Panc1 (cell line): ENCODE measurements at regions not wholly inside any gene's neighbourhood (a gene's known extent, or its start where the extent isn't known, plus 50 kb on each side); places are given as distances from the start of the nearest gene placed in this dataset.
A peak's percentile ranks its signal among the peaks of the same experiment; 100 is the strongest.

ENCODE experiments used
- ATAC-seq: fragments of 200-7000 bp; cut with Tn5 transposase; 2 replicates; pipeline ENCODE4 v1.9.1; 2020; ENCODE audit warnings: mild to moderate bottlenecking, moderate library complexity
- BruUV-seq: library from RNA; stranded (reverse); fragments of 400-500 nt; replicated peaks from 2 replicates; lab custom pipeline; 2021; lab: Mats Ljungman, UMichigan
- CTCF ChIA-PET: fragments of 300-600 bp; sonication (Branson Sonifier 250); formaldehyde crosslinking; loops from one replicate; lab custom pipeline; 2022; ENCODE audit warnings: antibody characterized with exemption; lab: Charles Lee
- POLR2A ChIA-PET: fragments of 300-600 bp; sonication (Branson Sonifier 250); formaldehyde crosslinking; loops from one replicate; lab custom pipeline; 2022; ENCODE audit warnings: antibody characterized with exemption; lab: Charles Lee
- DNase-seq: peaks from one replicate; pipeline ENCODE4 v3.0.0-alpha.2; 2010; ENCODE audit warnings: low read depth, low spot score
- H3K27ac ChIP-seq: 2 replicates; pipeline ENCODE4 v1.5.1; 2011; ENCODE audit warnings: mild to moderate bottlenecking, low read length, inconsistent platforms
- H3K27me3 ChIP-seq: fragments of 200-500 bp; sonication (Bioruptor generic); 2 replicates; pipeline ENCODE4 v1.6.0; 2014; ENCODE audit warnings: low read length, inconsistent platforms; ENCODE audit not compliant: control insufficient read depth, insufficient read depth
- H3K36me3 ChIP-seq: fragments of 200-500 bp; sonication (Bioruptor generic); 2 replicates; pipeline ENCODE4 v1.5.1; 2014; ENCODE audit warnings: inconsistent platforms, mild to moderate bottlenecking, low read length, moderate library complexity; ENCODE audit not compliant: control insufficient read depth, insufficient read depth
- H3K4me1 ChIP-seq: 2 replicates; pipeline ENCODE4 v1.5.1; 2011; ENCODE audit warnings: inconsistent platforms, mild to moderate bottlenecking, low read length, moderate library complexity; ENCODE audit not compliant: control insufficient read depth, insufficient read depth
- H3K4me3 ChIP-seq, 2 experiments: 2 replicates each; pipeline ENCODE4 v1.5.1; 2011 to 2012; ENCODE audit warnings: low read depth in 2 of 2, low read length in 2 of 2, mild to moderate bottlenecking in 2 of 2, inconsistent platforms in 1 of 2, moderate library complexity in 1 of 2
- H3K9me3 ChIP-seq: fragments of 200-500 bp; sonication (Bioruptor generic); 2 replicates; pipeline ENCODE4 v1.5.1; 2014; ENCODE audit warnings: low read depth, mild to moderate bottlenecking, inconsistent platforms, low read length, moderate library complexity; ENCODE audit not compliant: control insufficient read depth, insufficient read depth
- CTCF ChIP-seq: fragments of 450-650 bp; IDR thresholded peaks from 2 replicates; pipeline ENCODE4 v1.5.1; 2017; ENCODE audit warnings: mild to moderate bottlenecking
- POLR2AphosphoS5 ChIP-seq: IDR thresholded peaks from 2 replicates; pipeline ENCODE4 v1.6.1; 2012; ENCODE audit warnings: mild to moderate bottlenecking, low read depth, low read length, moderate library complexity
- SIN3A ChIP-seq: IDR thresholded peaks from 2 replicates; pipeline ENCODE4 v1.6.1; 2012; ENCODE audit warnings: low read depth, mild to moderate bottlenecking, low read length, moderate library complexity, borderline replicate concordance; ENCODE audit not compliant: insufficient read depth
- TCF7L2 ChIP-seq: IDR thresholded peaks from 2 replicates; pipeline ENCODE4 v1.6.1; 2011; ENCODE audit warnings: mild to moderate bottlenecking, low read depth, low read length, inconsistent platforms
- in situ Hi-C: cut with HindIII; loops from 2 replicates; pipeline ENCODE4 v1.10.0; 2016; ENCODE audit warnings: low sequenced_read_pairs, low pct_unique_long_range_greater_than_20kb
- intact Hi-C: fragments of 100-400 bp; cut with micrococcal nuclease; formaldehyde crosslinking; loops from one replicate; pipeline ENCODE4 v1.10.0; 2022; ENCODE audit not compliant: unreplicated experiment

- no peak for TF ChIP-seq POLR2AphosphoS5
- CTCF ChIA-PET = no interaction called here
Measured at GRCh38 chr13:109281017-109281902, 505.1 kb downstream of the IRS2 start.

GRCh38 chr13:109276261-109276660 is 510.1 kb downstream of the IRS2 start:
- Histone ChIP-seq H3K4me1 (peaks cover 15% of the 10 kb centered on the region; the same call in 1 of the 2 replicates), H3K27ac (no peak overlapping the region; the same call in 1 of the 2 replicates), H3K36me3 (no peaks in the 10 kb centered on the region; the same call in 1 of the 2 replicates), H3K27me3 (no peaks in the 10 kb centered on the region), H3K9me3 (no peaks in the 10 kb centered on the region), H3K4me3 (no peak overlapping the region)
- ChIA-PET POLR2A (no interaction called here), CTCF (no interaction called here)
- in situ Hi-C loops = no loop called here
- no peak for ATAC-seq
- TF ChIP-seq SIN3A = no peak
- intact Hi-C loops = loop anchor here (10.0 kb wide), 2 partner anchors 311 to 839 kb away; no protein-coding TSS in a partner anchor
- BruUV-seq = no TSS peak
- DNase-seq = no peak

More at GRCh38 chr13:109281017-109281902, 505.1 kb downstream of the IRS2 start:
- BruUV-seq = no TSS peak
- POLR2A ChIA-PET = no interaction called here
- Histone ChIP-seq H3K4me1 (no peaks in the 10 kb centered on the region), H3K36me3 (no peaks in the 10 kb centered on the region), H3K9me3 (no peaks in the 10 kb centered on the region), H3K4me3 (no peak overlapping the region), H3K27me3 (no peaks in the 10 kb centered on the region), H3K27ac (no peak overlapping the region)
- intact Hi-C loops (no loop called here), in situ Hi-C loops (no loop called here)
- ATAC-seq (no peak), DNase-seq (no peak)

GRCh38 chr13:109275852-109276251 is 510.5 kb downstream of the IRS2 start:
- Histone ChIP-seq H3K4me3 (no peak overlapping the region), H3K27ac (no peak overlapping the region), H3K9me3 (no peaks in the 10 kb centered on the region), H3K36me3 (no peaks in the 10 kb centered on the region; the same call in 1 of the 2 replicates), H3K27me3 (no peaks in the 10 kb centered on the region), H3K4me1 (peaks cover 15% of the 10 kb centered on the region; the same call in 1 of the 2 replicates)
- intact Hi-C loops (loop anchor here (10.0 kb wide), 2 partner anchors 311 to 839 kb away; no protein-coding TSS in a partner anchor), in situ Hi-C loops (no loop called here)
- TF ChIP-seq POLR2AphosphoS5 (no peak), TCF7L2 (no peak), CTCF (peak; percentile 33)
- DNase-seq = no peak
- POLR2A ChIA-PET = interaction anchor here (1.2 kb wide), 1 partner anchor 120 kb away, joined by 7 read pairs; no protein-coding TSS in a partner anchor
- CTCF ChIA-PET = no interaction called here
- no peak for ATAC-seq
- no TSS peak for BruUV-seq
